IMR-90 (cell line): ENCODE measurements at regions not wholly inside any gene's neighbourhood (a gene's known extent, or its start where the extent isn't known, plus 50 kb on each side); places are given as distances from the start of the nearest gene placed in this dataset.

Source experiments
- ATAC-seq: fragments of 200-7000 bp; cut with Tn5 transposase; 2 replicates; pipeline ENCODE4 v1.9.1; 2020; ENCODE audit warnings: low read depth, mild to moderate bottlenecking, moderate library complexity
- BruUV-seq: library from RNA; stranded (reverse); fragments of 400-500 nt; replicated peaks from 2 replicates; lab custom pipeline; 2021; lab: Mats Ljungman, UMichigan
- CTCF ChIA-PET: fragments of 300-600 bp; formaldehyde crosslinking; extraction: SDS; loops from one replicate; lab custom pipeline; 2021; ENCODE audit warnings: antibody characterized with exemption; lab: Yijun Ruan, JAX
- POLR2A ChIA-PET: fragments of 300-600 bp; sonication (Branson Sonifier 250); formaldehyde crosslinking; loops from one replicate; lab custom pipeline; 2022; ENCODE audit warnings: antibody characterized with exemption; ENCODE audit not compliant: unreplicated experiment; lab: Charles Lee
- DNase-seq: peaks from one replicate; pipeline ENCODE4 v3.0.0; 2013
- H2AFZ ChIP-seq: replicated peaks from 2 replicates; pipeline ENCODE3; 2013; ENCODE audit warnings: low read length, mild to moderate bottlenecking; ENCODE audit not compliant: poor library complexity
- H2AK5ac ChIP-seq: 2 replicates; pipeline ENCODE4 v1.6.1; 2013; ENCODE audit warnings: low read depth, low read length, inconsistent platforms
- H2AK9ac ChIP-seq: replicated peaks from 2 replicates; pipeline ENCODE3; 2013; ENCODE audit warnings: mild to moderate bottlenecking, low read depth, low read length, moderate library complexity; ENCODE audit not compliant: poor library complexity
- H2BK120ac ChIP-seq: 2 replicates; pipeline ENCODE4 v1.6.1; 2013; ENCODE audit warnings: low read depth, low read length, inconsistent platforms
- H2BK15ac ChIP-seq: 3 replicates; pipeline ENCODE4 v1.6.1; 2013; ENCODE audit warnings: low read depth, low read length, inconsistent platforms
- H2BK20ac ChIP-seq: 2 replicates; pipeline ENCODE4 v1.6.1; 2013; ENCODE audit warnings: low read depth, mild to moderate bottlenecking, inconsistent platforms, low read length, moderate library complexity
- H2BK5ac ChIP-seq: 2 replicates; pipeline ENCODE4 v1.6.1; 2013; ENCODE audit warnings: mild to moderate bottlenecking, low read depth, low read length, inconsistent platforms; ENCODE audit not compliant: poor library complexity, severe bottlenecking
- H3K14ac ChIP-seq: replicated peaks from 2 replicates; pipeline ENCODE4 v1.6.1; 2013; ENCODE audit warnings: low read depth, low read length, inconsistent platforms
- H3K18ac ChIP-seq: 2 replicates; pipeline ENCODE4 v1.6.1; 2013; ENCODE audit warnings: low read depth, low read length, control low read depth
- H3K23ac ChIP-seq: 2 replicates; pipeline ENCODE4 v1.6.1; 2013; ENCODE audit warnings: low read depth, low read length, inconsistent platforms
- H3K27ac ChIP-seq: 2 replicates; pipeline ENCODE4 v1.5.1; 2013; ENCODE audit warnings: mild to moderate bottlenecking, control low read depth, low read length; ENCODE audit not compliant: insufficient read depth
- H3K27me3 ChIP-seq: 2 replicates; pipeline ENCODE4 v1.6.1; 2013; ENCODE audit warnings: low read length; ENCODE audit not compliant: control insufficient read depth, insufficient read depth
- H3K36me3 ChIP-seq: 2 replicates; pipeline ENCODE4 v1.6.1; 2013; ENCODE audit warnings: low read length, mixed read lengths; ENCODE audit not compliant: control insufficient read depth, insufficient read depth
- H3K4ac ChIP-seq: 2 replicates; pipeline ENCODE4 v1.6.1; 2013; ENCODE audit warnings: low read depth, low read length, inconsistent platforms
- H3K4me1 ChIP-seq: 2 replicates; pipeline ENCODE4 v1.6.1; 2013; ENCODE audit warnings: low read length, mixed read lengths; ENCODE audit not compliant: control insufficient read depth, insufficient read depth
- H3K4me2 ChIP-seq: 2 replicates; pipeline ENCODE4 v1.6.1; 2013; ENCODE audit warnings: low read depth, mild to moderate bottlenecking, control low read depth, low read length, moderate library complexity
- H3K4me3 ChIP-seq: 2 replicates; pipeline ENCODE4 v1.5.1; 2013; ENCODE audit warnings: low read depth, mild to moderate bottlenecking, control low read depth, low read length, moderate library complexity; ENCODE audit not compliant: insufficient read depth
- H3K56ac ChIP-seq: 2 replicates; pipeline ENCODE4 v1.6.1; 2013; ENCODE audit warnings: low read length, inconsistent platforms; ENCODE audit not compliant: insufficient read depth; ENCODE audit errors: extremely low read depth
- H3K79me1 ChIP-seq, 2 experiments: 2 replicates each; pipeline ENCODE4 v1.6.1; 2013; ENCODE audit warnings: low read length in 2 of 2, inconsistent platforms in 1 of 2, low read depth in 1 of 2
- H3K9ac ChIP-seq: 2 replicates; pipeline ENCODE4 v1.6.1; 2013; ENCODE audit warnings: low read depth, low read length, control low read depth
- H3K9me1 ChIP-seq: 2 replicates; pipeline ENCODE4 v1.6.1; 2013; ENCODE audit warnings: low read length, inconsistent platforms; ENCODE audit not compliant: insufficient read depth
- H3K9me3 ChIP-seq: 2 replicates; pipeline ENCODE4 v1.6.1; 2013; ENCODE audit warnings: low read length; ENCODE audit not compliant: control insufficient read depth, insufficient read depth
- H4K20me1 ChIP-seq: 2 replicates; pipeline ENCODE4 v1.6.1; 2013; ENCODE audit warnings: low read length, inconsistent platforms; ENCODE audit not compliant: insufficient read depth
- H4K5ac ChIP-seq: 2 replicates; pipeline ENCODE4 v1.6.1; 2013; ENCODE audit warnings: mild to moderate bottlenecking, low read depth, low read length, control low read depth
- H4K8ac ChIP-seq, 2 experiments: 2 replicates each; pipeline ENCODE4 v1.6.1; 2013; ENCODE audit warnings: low read depth in 2 of 2, low read length in 2 of 2, control low read depth in 1 of 2, inconsistent platforms in 1 of 2
- H4K91ac ChIP-seq: 2 replicates; pipeline ENCODE4 v1.6.1; 2013; ENCODE audit warnings: low read depth, low read length, inconsistent platforms; ENCODE audit not compliant: insufficient read depth
- BHLHE40 ChIP-seq: fragments of 150-350 bp; IDR thresholded peaks from 2 replicates; pipeline ENCODE4 v1.6.1; 2016; ENCODE audit warnings: mild to moderate bottlenecking, low read depth, low read length
- CHD1 ChIP-seq: IDR thresholded peaks from 2 replicates; pipeline ENCODE4 v1.6.1; 2012; ENCODE audit warnings: low read depth, low read length, improper control_type of control experiment
- MAZ ChIP-seq: IDR thresholded peaks from 2 replicates; pipeline ENCODE4 v1.6.1; 2012; ENCODE audit warnings: low read depth, mild to moderate bottlenecking, low read length, improper control_type of control experiment, moderate library complexity, borderline replicate concordance
- WGBS, 2 experiments: methylation state at CpG; one replicate each; pipeline versions ENCODE4 v1.1.5 to v1.1.7; 2013; ENCODE audit warnings: missing lambda C conversion rate in 2 of 2; ENCODE audit not compliant: insufficient read length in 1 of 2; ENCODE audit errors: extremely low coverage in 2 of 2; 5-methylcytosine and 5-hydroxymethylcytosine counted together
- dilution Hi-C: fragments of 300-500 bp; cut with HindIII; formaldehyde crosslinking; loops from one replicate; pipeline ENCODE4 v1.14.3; 2018; ENCODE audit warnings: low sequenced_read_pairs; ENCODE audit not compliant: unreplicated experiment
- in situ Hi-C: fragments of 300-500 bp; cut with MboI; formaldehyde crosslinking; loops from 3 replicates; pipeline ENCODE4 v1.14.3; 2019; ENCODE audit warnings: low sequenced_read_pairs, inconsistent platforms, mixed read lengths
- intact Hi-C: fragments of 100-400 bp; cut with micrococcal nuclease; formaldehyde crosslinking; loops from 2 replicates; pipeline ENCODE4 v1.10.0; 2022

DNA sequence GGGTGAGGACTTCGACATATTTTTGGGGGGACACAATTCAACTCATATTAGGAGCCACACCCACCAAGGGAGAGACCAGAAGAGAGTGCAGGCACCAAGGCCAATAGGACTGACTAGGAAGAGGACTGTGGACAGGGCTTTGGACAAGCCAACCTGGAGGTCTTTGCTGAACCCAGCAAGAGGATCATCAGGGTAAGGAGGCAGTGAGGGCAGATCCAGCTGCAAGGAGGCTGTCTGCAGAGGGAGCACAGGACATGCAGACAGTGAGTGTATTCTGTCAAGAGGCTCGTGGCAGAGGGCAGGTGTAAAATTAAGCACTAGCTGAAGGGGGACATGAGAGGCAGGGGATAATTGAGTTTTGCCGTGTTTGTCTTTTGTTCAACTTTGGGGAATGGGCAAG is 83.4 kb upstream of the MGMT start:
- TF ChIP-seq CHD1: no peak
- TF ChIP-seq BHLHE40: no peak
- TF ChIP-seq MAZ: no peak
- H3K14ac ChIP-seq: no peak overlapping the region
- 17% methylated on average over 1 of the region's 3 CpGs; no CpG with 5 or more reads in 1 of the 2 experiments for WGBS, 2 experiments
- no peak overlapping the region for H3K4me2 ChIP-seq
- ATAC-seq (no peak), DNase-seq (no peak)
- H3K9ac ChIP-seq: no peak overlapping the region
- no peak overlapping the region for H2BK20ac ChIP-seq
- dilution Hi-C loops (no loop called here), in situ Hi-C loops (no loop called here), intact Hi-C loops (no loop called here)
- H3K9me3 ChIP-seq: peaks cover 4% of the 10 kb centered on the region
- H4K8ac ChIP-seq: no peak overlapping the region
- no peaks in the 10 kb centered on the region for H4K20me1 ChIP-seq
- peak overlapping the region; percentile 14 for H2AFZ ChIP-seq
- H2AK9ac ChIP-seq: no peak overlapping the region
- H3K9me1 ChIP-seq: no peaks in the 10 kb centered on the region
- H2BK5ac ChIP-seq: no peak overlapping the region
- no peak overlapping the region for H3K18ac ChIP-seq
- H4K5ac ChIP-seq: no peak overlapping the region
- H3K79me1 ChIP-seq: no peaks in the 10 kb centered on the region
- no peak overlapping the region for H3K27ac ChIP-seq
- no peaks in the 10 kb centered on the region for H3K4me1 ChIP-seq
- H3K4me3 ChIP-seq: no peak overlapping the region
- no peak overlapping the region for H3K56ac ChIP-seq
- H2BK120ac ChIP-seq: no peak overlapping the region
- no peak overlapping the region for H3K4ac ChIP-seq
- BruUV-seq: no TSS peak
- H3K36me3 ChIP-seq: no peaks in the 10 kb centered on the region
- ChIA-PET CTCF (no interaction called here), POLR2A (no interaction called here)
- H2BK15ac ChIP-seq: no peak overlapping the region
- no peaks in the 10 kb centered on the region for H3K27me3 ChIP-seq
- H2AK5ac ChIP-seq: no peak overlapping the region
- no peak overlapping the region for H4K91ac ChIP-seq
- no peak overlapping the region for H3K23ac ChIP-seq
